SKM-1 (cell line): ENCODE measurements at regions not wholly inside any gene's neighbourhood (a gene's known extent, or its start where the extent isn't known, plus 50 kb on each side); places are given as distances from the start of the nearest gene placed in this dataset.

ENCODE experiments used
- DNase-seq: peaks from one replicate; lab custom pipeline; 2025; ENCODE audit not compliant: unreplicated experiment; lab: John Stamatoyannopoulos, UW

DNA sequence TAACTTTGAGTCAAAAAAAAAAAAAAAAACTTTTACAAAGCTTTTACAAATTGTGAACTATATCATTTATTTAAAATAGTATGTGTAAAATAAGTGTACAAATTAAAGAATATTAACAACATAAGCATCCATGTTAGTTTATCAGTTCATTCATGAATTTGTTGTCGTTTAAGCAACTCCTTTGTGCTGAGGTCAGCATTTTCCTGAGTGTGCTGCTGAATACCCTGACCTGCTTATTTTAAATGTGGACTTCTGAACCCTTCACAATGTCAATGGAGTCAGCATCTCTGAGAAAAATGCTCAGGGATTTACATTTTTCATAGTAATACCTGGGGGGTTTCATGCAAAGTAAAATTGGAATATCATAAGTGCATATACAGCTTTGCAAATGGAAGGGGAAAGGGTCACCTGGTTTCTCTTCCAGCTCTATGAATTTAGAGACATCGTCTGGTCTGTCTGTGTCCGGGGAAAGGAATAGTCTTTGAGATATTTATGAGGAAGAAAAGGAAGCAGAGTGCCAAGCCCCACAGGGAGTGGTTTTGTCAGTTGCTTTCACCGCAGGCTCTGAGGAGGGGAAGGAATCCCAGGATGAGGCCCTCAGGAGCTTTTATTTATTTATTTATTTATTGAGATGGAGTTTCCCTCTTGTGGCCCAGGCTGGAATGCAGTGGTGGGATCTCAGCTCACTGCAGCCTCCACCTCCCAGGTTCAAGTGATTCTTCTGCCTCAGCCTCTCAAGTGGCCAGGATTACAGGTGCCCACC lies 125.5 kb upstream of the SVIL start:
- no peak for DNase-seq

GRCh38 chr10:29757551-29758297 lies 123.0 kb upstream of the SVIL start:
- DNase-seq = no peak

DNA sequence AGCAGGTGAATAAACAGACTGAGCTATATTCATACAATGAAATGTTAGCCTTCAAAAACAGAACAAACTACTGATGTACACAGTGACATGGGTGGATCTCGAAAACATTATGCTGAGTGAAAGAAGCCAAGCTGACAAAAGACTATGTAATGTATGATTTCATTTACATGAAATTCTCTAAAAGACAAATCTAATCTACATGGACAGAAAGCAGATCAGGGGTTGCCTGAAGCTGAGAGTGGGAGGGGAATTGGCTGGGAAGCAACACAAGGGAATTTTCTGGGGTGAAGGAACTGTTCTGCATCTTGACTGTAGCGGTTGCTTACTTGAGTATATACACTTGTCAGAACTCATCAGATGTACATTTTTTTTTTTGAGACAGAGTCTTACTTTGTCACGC lies 121.7 kb upstream of the SVIL start:
- DNase-seq = no peak

GRCh38 chr10:29753283-29753682 lies 118.5 kb upstream of the SVIL start:
- DNase-seq = no peak

GRCh38 chr10:29751684-29752083 lies 116.9 kb upstream of the SVIL start:
- no peak for DNase-seq

DNA sequence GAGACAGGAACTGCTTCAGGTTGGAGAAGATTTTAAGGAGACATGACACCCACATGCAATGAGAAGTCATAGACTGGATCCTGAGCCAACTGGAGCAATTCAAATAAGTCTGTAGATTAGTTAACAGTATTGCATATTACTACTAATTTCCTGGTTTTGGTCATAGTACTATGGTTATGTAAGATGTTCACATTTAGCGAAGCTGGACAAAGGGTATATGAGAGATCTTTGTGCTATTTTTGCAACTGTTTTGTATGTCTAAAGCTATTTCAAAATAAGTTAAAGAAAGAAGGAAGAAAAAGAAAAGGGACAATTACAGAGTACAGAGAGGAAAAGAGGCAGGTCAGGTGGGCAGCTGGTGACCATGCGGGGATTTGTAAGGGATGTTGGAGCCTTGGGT lies 116.5 kb upstream of the SVIL start:
- no peak for DNase-seq

DNA sequence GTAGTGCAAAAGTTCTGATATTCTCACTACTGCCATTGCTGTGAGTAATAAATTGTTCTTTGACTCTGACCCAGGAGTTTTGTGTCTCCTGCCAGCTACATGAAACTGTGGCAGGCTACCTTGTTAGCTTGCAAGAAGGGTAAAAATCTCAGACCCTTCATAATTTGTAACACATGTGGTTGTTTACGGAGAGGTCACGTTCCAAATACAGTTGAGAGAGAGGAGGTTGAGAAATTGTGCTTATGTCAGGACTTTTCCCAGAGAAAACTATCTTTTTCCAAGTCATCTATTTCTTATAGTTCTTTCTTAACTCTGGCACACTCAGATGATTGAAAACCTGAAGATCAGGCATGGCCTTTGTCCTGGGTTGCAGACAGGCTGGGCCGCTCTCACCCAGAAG lies 114.4 kb upstream of the SVIL start:
- no peak for DNase-seq

GRCh38 chr10:29748109-29748650 lies 113.4 kb upstream of the SVIL start:
- DNase-seq = no peak

GRCh38 chr10:29746080-29746797 lies 111.5 kb upstream of the SVIL start:
- no peak for DNase-seq

DNA sequence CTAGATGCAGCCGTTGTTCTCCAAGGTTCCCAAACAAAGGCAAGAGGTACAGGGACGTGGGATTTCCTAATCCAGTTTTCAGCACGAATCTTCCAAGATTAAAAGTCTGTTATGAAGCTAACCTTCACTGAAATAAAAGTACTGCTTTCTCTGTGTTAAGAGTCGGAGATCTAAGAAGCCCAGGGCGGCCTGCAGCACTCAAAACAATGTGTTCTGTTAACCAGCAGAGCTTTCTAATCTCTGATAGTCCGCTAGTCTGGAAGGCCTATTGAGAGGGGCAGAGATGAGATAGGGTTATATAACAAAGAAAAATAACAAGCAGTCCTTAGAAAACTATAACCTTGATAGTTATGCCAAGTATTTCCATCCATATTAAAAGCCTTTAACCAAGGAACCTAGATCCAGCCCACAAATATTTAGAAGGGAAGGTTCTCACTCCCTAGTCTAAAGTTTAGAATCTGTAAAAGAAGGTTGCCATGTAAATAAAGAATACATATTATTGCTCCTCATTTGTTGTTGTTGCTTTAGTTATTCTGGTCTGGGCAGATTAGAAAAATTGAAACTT lies 106.3 kb upstream of the SVIL start:
- no peak for DNase-seq

DNA sequence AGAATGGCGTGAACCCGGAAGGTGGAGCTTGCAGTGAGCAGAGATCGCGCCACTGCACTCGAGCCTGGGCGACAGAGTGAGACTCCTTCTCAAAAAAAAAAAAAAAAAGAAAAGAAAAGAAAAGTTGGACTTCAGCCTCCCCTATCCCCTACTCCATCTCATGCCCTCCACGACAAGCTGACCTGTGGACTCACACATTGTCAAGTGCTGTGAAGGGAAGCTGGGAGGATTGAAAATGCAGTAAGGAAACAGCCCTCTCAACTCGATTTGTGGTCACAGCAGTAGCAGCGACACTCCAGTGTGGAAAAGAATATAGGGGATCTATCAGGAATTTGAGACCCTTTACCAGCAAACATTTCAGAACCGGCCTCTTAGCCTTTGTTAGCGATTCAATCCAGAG lies 103.6 kb upstream of the SVIL start:
- no peak for DNase-seq

GRCh38 chr10:29737074-29737593 lies 102.4 kb upstream of the SVIL start:
- no peak for DNase-seq

DNA sequence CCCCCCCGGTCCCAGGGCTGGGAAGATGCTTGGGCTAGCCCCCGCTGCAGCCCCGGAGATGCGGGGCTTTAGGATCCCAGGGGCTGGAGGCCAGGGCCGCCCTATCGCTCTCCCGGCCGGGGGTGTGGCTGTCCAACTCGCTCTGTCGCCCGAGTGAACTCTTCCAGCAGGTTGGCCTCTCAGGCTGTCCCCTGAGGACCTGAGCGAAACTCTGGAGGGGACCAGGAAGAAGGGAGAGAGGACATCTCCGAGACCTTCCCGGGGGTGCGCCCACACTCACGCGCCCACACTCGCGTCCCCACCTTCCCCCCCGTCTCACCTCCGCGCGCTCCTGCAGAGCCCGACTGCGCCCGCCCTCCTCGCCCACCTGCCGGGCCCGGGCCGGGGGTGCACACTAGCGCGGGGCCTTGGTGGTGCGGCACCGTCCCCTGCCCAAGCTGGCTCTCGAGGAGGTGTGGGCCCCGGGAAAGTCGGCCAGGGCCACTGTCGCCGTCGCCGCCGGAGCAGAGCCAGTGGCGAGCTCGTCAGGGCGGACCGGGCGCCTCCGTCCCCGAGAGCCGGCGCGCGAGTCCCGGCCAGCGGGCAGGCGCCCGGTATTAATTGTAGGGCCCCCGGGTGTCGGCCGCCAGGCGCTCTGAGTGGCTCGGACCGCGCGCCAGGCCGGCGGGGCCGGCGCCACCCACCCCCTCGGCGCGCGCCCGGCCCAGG lies 101.7 kb upstream of the SVIL start:
- DNase-seq = no peak

GRCh38 chr10:29735628-29736365 lies 101.0 kb upstream of the SVIL start:
- no peak for DNase-seq

- no peak for DNase-seq
Measured at GRCh38 chr10:29734962-29735627, 100.3 kb upstream of the SVIL start.

GRCh38 chr10:29734640-29734961 lies 99.8 kb upstream of the SVIL start:
- no peak for DNase-seq

GRCh38 chr10:29733323-29733722 lies 98.6 kb upstream of the SVIL start:
- no peak for DNase-seq

- no peak for DNase-seq
Measured at GRCh38 chr10:29732918-29733317, 98.1 kb upstream of the SVIL start.

GRCh38 chr10:29731760-29732159 lies 97.0 kb upstream of the SVIL start:
- DNase-seq = no peak
